Endodermal cell (in vitro differentiated cells): ENCODE measurements at regions not wholly inside any gene's neighbourhood (a gene's known extent, or its start where the extent isn't known, plus 50 kb on each side); places are given as distances from the start of the nearest gene placed in this dataset.

Experiments used
- DNase-seq: peaks from one replicate; pipeline ENCODE4 v3.0.0-alpha.2; 2017
- H3K27ac ChIP-seq: 2 replicates; pipeline ENCODE4 v1.5.1; 2013; ENCODE audit warnings: mild to moderate bottlenecking, low read depth, low read length, moderate library complexity
- H3K27me3 ChIP-seq: 2 replicates; pipeline ENCODE4 v1.6.1; 2013; ENCODE audit warnings: mild to moderate bottlenecking, low read length, moderate library complexity; ENCODE audit not compliant: insufficient read depth, control insufficient read depth, poor library complexity, severe bottlenecking
- H3K36me3 ChIP-seq: 2 replicates; pipeline ENCODE4 v1.7.0; 2013; ENCODE audit warnings: mild to moderate bottlenecking, low read length, moderate library complexity; ENCODE audit not compliant: control insufficient read depth, insufficient read depth
- H3K4me1 ChIP-seq: one replicate; pipeline ENCODE4 v1.7.0; 2013; ENCODE audit warnings: low read length; ENCODE audit not compliant: control insufficient read depth, insufficient read depth
- H3K4me3 ChIP-seq: 2 replicates; pipeline ENCODE4 v1.5.1; 2013; ENCODE audit warnings: mild to moderate bottlenecking, low read length, moderate library complexity
- H3K9ac ChIP-seq: 2 replicates; pipeline ENCODE4 v1.6.1; 2013; ENCODE audit warnings: mild to moderate bottlenecking, low read length, moderate library complexity; ENCODE audit not compliant: poor library complexity, severe bottlenecking; ENCODE audit errors: extremely low read depth
- H3K9me3 ChIP-seq: 2 replicates; pipeline ENCODE4 v1.6.1; 2013; ENCODE audit warnings: mild to moderate bottlenecking, low read length, moderate library complexity; ENCODE audit not compliant: control insufficient read depth
- H3K27ac Mint-ChIP-seq: 2 replicates; pipeline ENCODE4 v1.8.0; 2020; ENCODE audit warnings: mixed read lengths
- H3K27me3 Mint-ChIP-seq: 2 replicates; pipeline ENCODE4 v1.8.0; 2021; ENCODE audit warnings: mild to moderate bottlenecking, mixed read lengths; ENCODE audit not compliant: insufficient read depth
- H3K36me3 Mint-ChIP-seq: 2 replicates; pipeline ENCODE4 v1.8.0; 2020; ENCODE audit warnings: low read depth, mixed read lengths
- H3K4me1 Mint-ChIP-seq: 2 replicates; pipeline ENCODE4 v1.8.0; 2020; ENCODE audit warnings: mixed read lengths
- H3K4me3 Mint-ChIP-seq: 2 replicates; pipeline ENCODE4 v1.8.0; 2020; ENCODE audit warnings: mild to moderate bottlenecking, moderate library complexity, mixed read lengths
- H3K9me3 Mint-ChIP-seq: 2 replicates; pipeline ENCODE4 v1.8.0; 2020; ENCODE audit warnings: mild to moderate bottlenecking, mixed read lengths
- WGBS, 2 experiments: methylation state at CpG; one replicate each; pipeline versions ENCODE4 v1.1.5 to v1.1.7; 2013; ENCODE audit warnings: missing lambda C conversion rate in 2 of 2, mixed read lengths in 1 of 2; ENCODE audit not compliant: insufficient coverage in 1 of 2, insufficient read length in 1 of 2; 5-methylcytosine and 5-hydroxymethylcytosine counted together
- TF ChIP-seq, protein P1 (sequence below): fragments of 200-600 bp; sonication (generic); conservative IDR thresholded peaks from 2 replicates; pipeline ENCODE4 v1.5.0; 2021; ENCODE audit warnings: antibody characterized with exemption, mild to moderate bottlenecking

DNA sequence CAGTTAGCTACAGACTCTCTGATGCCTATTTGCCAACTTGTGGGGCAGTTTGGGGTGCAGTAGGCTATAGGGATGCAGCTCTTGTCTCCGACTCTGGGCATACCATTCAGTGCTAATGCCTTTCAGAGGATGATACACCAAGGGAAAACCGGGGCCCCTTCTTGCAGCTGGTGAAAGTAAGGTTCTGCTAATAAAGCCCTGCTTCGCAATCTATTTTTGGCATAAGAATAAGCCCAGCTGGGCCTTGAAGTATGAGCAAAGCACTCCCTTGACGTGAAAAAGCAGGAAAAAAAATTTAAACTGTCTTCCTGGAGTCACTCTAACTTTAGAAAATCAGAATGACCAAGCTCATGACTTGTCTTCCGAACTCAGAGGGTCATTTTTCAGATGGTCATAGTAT lies 124.1 kb upstream of the RBM19 start:
- H3K27me3 Mint-ChIP-seq: peaks cover 24% of the 10 kb centered on the region
- no peak overlapping the region for H3K27ac Mint-ChIP-seq
- Histone ChIP-seq H3K9ac (no peak overlapping the region), H3K27me3 (peaks cover 28% of the 10 kb centered on the region), H3K4me1 (no peaks in the 10 kb centered on the region), H3K36me3 (no peaks in the 10 kb centered on the region), H3K27ac (no peak overlapping the region), H3K9me3 (peaks cover 17% of the 10 kb centered on the region), H3K4me3 (no peak overlapping the region)
- DNase-seq: no peak
- no peak overlapping the region for H3K4me3 Mint-ChIP-seq
- WGBS, 2 experiments: 83 to 85% methylated on average over 4 to 5 of the region's 5 CpGs
- TF ChIP-seq, protein P1, sequence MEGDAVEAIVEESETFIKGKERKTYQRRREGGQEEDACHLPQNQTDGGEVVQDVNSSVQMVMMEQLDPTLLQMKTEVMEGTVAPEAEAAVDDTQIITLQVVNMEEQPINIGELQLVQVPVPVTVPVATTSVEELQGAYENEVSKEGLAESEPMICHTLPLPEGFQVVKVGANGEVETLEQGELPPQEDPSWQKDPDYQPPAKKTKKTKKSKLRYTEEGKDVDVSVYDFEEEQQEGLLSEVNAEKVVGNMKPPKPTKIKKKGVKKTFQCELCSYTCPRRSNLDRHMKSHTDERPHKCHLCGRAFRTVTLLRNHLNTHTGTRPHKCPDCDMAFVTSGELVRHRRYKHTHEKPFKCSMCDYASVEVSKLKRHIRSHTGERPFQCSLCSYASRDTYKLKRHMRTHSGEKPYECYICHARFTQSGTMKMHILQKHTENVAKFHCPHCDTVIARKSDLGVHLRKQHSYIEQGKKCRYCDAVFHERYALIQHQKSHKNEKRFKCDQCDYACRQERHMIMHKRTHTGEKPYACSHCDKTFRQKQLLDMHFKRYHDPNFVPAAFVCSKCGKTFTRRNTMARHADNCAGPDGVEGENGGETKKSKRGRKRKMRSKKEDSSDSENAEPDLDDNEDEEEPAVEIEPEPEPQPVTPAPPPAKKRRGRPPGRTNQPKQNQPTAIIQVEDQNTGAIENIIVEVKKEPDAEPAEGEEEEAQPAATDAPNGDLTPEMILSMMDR: no peak
- H3K9me3 Mint-ChIP-seq: peaks cover 22% of the 10 kb centered on the region
- no peaks in the 10 kb centered on the region for H3K4me1 Mint-ChIP-seq
- no peaks in the 10 kb centered on the region for H3K36me3 Mint-ChIP-seq

DNA sequence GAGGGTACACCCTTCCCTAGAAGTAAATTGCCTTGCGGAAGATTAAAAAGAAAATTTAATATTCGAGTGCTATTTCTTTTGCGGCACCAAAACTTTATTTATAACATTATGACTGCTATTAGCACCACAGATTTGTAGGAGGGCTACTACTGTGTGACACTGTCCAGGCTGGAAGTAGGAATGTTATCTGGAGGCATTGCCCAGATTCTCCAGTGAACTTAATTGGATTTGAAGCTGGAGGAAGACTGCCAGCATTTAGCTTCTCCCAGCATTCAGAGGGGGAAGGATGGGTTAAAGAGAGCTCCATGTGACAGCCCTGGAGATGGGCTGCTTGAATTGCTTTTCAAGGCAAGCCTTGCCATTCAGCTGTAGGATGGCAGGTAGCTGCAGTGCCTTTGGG lies 107.0 kb upstream of the RBM19 start:
- Histone ChIP-seq H3K27ac (no peak overlapping the region), H3K4me3 (no peak overlapping the region), H3K4me1 (no peaks in the 10 kb centered on the region), H3K9ac (no peak overlapping the region), H3K36me3 (no peaks in the 10 kb centered on the region), H3K27me3 (peaks cover 10% of the 10 kb centered on the region), H3K9me3 (no peaks in the 10 kb centered on the region)
- Mint-ChIP-seq H3K9me3 (no peaks in the 10 kb centered on the region), H3K4me1 (peaks cover 1% of the 10 kb centered on the region), H3K27ac (no peak overlapping the region), H3K36me3 (no peaks in the 10 kb centered on the region), H3K4me3 (no peak overlapping the region), H3K27me3 (peaks cover 43% of the 10 kb centered on the region)
- TF ChIP-seq, protein P1: no peak
- WGBS, 2 experiments: 99 to 100% methylated on average over 1 to 3 of the region's 3 CpGs
- no peak for DNase-seq

DNA sequence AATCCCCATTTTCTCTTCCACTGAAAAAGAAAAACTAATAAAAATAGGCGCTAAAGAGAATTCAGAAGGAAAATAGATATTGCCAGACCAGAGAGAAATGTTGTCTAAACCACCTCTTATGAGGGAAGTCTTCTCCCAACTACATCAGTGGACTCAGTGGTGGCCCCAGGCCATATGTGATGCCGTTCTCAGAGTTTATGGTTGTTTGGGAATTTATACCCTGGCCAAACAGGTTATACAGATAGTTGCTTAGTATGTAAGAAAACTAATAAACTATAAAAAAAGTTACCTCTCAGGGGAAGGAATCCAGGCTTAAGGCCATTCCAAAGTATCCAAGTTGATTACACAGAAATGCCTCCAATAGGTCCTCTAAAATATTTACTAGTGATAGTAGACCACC lies 103.4 kb upstream of the RBM19 start:
- Mint-ChIP-seq H3K4me3 (no peak overlapping the region), H3K9me3 (peaks cover 4% of the 10 kb centered on the region)
- WGBS, 2 experiments: 85% methylated on average over 2 of the region's 2 CpGs; no CpG with 5 or more reads in 1 of the 2 experiments

More for the DNA sequence above, 103.4 kb upstream of the RBM19 start:
- no peaks in the 10 kb centered on the region for H3K4me1 ChIP-seq
- no peak overlapping the region for H3K4me3 ChIP-seq
- H3K27ac ChIP-seq: no peak overlapping the region
- no peaks in the 10 kb centered on the region for H3K9me3 ChIP-seq
- no peak overlapping the region for H3K9ac ChIP-seq
- H3K4me1 Mint-ChIP-seq: peaks cover 1% of the 10 kb centered on the region
- no peaks in the 10 kb centered on the region for H3K36me3 ChIP-seq
- no peak for DNase-seq
- no peaks in the 10 kb centered on the region for H3K27me3 ChIP-seq
- no peaks in the 10 kb centered on the region for H3K36me3 Mint-ChIP-seq
- TF ChIP-seq, protein P1: no peak
- peaks cover 56% of the 10 kb centered on the region for H3K27me3 Mint-ChIP-seq
- no peak overlapping the region for H3K27ac Mint-ChIP-seq
